ENCODE measurements at regions not wholly inside any gene's neighbourhood (a gene's known extent, or its start where the extent isn't known, plus 50 kb on each side); places are given as distances from the start of the nearest gene placed in this dataset.

DNA sequence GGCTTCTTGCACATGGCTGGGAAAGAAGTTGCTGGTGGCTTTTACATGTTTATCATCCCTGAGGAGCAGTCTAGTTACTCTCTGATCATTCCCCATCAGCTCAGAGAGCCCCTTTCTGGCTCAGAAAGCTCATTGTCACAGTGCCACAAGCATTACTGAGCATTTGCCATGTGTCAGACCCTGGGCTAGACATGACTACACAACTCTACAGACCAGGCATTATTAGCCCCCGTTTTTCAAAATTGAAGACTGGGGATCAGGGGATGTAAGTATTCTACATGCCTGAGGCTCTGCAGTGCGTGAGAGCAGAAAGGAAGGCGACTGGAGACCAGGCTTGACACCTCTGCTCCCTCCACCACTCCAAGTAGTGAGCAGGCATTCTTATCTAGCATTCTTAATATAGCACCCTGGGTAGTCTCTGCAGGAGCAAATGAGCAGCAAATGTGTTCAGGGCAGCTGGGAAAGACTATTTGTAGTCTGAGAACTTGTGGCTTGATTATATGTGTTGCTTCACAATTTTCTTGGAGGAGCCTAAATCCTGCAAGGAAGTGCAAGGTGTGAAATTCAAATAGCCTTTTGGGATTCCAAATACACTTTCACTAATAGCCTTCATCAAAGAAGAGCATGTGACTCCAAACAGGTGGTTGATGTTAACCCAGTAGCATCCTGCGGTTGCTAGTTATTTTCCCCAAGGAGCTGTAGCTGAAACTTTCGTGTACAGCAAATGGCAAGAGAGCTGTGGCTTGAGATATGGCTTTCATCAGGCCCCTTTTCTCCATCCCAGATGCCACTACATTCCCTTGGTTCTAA lies 143.2 kb downstream of the DDX1 start:
- no peak for DNase-seq (ENCODE audit: low spot score)

DNA sequence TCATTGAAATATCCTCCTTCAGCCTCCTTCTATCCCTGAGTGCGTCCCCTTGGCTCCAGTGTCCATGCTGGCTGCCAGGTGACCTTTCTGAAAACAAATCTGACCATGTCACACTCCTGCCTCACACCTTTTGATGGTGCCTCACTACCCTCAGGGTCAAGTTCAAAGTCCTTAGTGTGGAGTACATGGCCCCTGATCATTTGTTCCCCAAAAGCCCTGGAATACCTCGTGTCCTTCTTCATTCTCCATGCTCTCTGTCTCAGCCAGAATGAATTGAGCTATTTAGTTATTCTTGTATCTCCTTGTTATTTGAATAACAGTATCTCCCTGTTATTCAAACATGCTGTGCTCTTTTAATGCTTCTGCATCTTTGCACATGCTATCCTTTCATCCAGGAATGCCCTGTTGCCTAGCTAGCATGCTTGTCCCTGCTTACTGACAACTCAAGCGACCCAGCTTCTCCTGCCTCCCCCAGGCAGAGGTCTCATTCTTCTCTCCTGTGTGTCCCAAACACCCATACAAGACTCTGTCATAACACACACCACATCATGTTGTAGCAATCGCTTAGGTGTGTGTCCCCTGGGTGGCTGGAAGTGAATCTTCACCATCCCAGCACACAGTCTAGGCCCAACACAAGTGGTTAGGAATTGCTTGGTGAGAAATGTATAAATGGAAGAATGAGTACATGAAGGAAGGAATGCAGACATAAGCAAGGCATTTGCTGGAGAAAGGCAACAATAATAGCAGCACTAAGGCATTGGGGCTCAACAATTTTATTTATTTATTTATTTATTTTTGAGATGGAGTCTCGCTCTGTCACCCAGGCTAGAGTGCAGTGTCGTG lies 144.0 kb downstream of the DDX1 start:
- DNase-seq (ENCODE audit: low spot score), result no peak

DNA sequence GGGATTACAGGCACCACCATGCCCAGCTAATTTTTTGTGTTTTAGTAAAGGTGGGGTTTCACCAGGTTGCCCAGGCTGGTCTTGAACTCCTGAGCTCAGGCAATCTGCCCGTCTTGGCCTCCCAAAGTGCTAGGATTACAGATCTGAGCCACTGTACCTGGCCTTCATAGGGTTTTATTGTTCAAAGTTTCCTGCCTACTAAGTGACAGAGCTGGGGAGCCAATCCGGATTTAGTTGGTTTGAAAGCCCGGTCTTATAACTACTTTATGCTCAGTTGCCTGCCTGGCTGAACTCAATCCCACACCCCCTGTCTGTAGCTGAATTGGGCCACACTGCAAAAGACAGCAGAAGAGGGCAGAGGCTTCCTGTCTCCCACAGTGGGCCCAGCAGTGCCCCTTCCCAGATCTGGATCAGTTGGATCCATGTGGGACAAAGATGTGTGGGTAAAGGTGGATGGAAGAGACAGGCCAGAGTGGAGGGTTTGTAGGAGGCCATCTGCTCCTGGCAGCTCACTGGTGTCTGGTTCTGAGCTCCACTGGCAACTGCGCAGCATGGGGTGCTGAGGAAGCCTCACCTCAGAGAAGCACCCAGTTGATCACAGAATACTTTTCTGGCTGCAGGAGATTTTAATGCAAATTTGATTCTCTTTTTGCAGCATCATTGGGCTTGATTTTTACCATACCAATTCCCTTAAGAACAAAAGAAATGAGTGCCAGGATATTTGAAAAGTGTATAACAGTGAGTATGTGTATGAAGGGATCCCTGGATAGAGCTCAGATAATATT lies 144.9 kb downstream of the DDX1 start:
- no peak for DNase-seq (ENCODE audit: low spot score)

DNA sequence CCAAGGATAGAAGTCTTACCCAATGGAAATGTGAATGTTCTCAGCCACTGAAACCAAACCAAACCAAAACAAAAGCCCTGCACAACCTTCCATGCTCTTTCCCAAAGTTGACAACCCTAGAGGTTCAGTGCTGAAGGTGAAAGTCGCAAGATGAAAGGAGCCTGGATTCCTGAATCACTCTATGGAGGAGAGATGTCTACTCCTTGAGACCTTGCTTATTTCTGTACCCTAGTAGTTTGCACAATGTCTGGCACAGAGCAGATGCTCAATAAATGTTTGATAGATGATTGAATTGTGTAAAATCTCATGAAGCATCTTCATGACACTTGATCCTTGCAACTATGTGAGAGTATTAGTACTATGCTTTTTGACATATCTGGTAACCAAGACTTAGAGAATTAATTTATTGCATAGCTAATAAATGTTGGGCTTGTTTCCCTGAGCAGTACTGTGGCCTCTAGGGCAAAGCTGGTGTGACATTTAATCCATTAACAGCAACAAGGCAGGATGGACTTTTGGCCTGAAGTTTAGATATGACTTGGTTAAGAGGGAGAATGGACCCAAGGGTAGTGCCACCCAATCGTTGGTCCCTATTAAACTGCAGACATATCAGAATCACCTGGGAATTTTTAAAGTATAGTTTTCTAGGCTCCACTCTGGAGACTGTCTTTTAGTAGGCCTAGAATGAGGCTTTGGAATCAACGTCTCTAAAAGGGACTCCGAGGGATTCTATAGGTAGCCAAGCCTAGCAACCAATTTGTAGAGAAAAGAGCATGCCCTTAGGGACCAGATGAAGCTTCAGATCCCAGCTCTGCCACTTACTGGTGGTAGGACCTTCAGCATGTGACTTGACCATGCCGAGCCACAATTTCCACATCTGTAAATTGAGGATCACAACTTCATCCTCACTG lies 145.9 kb downstream of the DDX1 start:
- DNase-seq (ENCODE audit: low spot score), result no peak

DNA sequence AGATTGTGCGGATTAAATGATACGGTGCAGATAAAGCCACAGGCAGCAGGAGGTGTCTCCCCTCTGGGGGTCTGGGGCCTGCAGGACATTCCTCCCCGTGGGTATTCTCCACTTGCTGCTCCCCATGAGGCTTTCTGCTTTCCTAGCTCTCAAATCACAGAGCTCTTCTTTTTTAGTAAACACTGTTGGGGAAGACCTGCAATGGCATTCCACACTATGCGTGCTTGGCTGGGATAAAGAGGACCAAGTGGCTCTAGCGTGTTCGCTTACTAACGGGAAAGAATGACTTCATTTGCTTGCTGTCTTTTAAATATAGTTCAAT lies 146.5 kb downstream of the DDX1 start:
- DNase-seq (ENCODE audit: low spot score), result no peak

DNA sequence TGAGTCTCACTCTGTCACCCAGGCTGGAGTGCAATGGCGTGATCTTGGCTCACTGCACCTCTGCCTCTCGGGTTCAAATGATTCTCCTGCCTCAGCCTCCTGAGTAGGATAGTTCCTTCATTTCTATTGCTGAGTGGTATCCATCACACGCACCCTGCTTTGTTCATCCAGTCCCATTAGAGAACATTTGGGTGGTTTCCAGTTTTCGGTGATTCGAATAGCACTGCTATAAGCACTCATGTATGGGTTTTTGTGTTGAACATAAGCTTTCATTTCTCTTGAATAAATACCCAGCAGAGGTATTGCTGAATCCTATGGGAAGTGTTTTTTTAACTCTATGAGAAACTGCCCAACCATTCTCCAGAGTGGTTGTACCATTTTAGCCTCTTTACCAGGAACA lies 147.3 kb downstream of the DDX1 start:
- DNase-seq (ENCODE audit: low spot score), result no peak

DNA sequence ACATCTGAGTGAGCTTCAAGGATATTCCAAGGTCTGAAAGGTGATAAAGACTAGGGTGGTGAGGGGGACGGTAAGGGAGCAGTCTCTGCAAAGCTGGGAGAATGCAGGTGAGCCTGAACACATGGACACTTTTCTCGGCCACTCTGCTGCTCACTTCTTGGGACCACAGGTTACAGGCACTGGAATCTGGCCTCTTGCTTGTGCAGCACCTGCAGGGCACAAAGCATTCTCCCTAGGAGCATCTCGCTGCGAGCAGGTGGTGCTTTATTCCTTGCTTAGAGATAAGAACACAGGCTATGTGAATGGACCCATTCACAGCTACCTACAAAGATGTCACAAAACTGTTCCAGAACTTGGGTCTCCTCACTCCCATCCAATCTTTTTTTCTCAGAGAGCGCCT lies 153.2 kb downstream of the DDX1 start:
- no peak for DNase-seq (ENCODE audit: low spot score)

DNA sequence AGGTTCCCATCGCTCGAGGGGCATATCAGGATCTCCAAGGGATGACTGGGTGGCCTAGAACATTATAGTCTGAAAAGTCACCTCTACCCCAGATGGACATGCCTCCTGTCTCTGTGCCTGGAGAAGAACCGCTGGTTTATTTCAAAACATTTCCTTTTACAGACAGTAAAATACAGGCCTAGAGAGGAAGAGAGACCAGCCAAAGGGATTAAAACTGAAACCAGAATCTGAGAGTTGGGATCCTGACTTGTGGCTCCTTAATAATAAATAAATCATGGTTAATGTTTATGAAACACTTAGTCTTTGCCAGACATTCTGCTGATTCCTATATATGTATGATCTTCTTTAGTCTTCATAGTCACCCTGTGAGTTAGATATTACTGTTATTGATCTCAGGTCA lies 153.7 kb downstream of the DDX1 start:
- DNase-seq (ENCODE audit: low spot score), result no peak

DNA sequence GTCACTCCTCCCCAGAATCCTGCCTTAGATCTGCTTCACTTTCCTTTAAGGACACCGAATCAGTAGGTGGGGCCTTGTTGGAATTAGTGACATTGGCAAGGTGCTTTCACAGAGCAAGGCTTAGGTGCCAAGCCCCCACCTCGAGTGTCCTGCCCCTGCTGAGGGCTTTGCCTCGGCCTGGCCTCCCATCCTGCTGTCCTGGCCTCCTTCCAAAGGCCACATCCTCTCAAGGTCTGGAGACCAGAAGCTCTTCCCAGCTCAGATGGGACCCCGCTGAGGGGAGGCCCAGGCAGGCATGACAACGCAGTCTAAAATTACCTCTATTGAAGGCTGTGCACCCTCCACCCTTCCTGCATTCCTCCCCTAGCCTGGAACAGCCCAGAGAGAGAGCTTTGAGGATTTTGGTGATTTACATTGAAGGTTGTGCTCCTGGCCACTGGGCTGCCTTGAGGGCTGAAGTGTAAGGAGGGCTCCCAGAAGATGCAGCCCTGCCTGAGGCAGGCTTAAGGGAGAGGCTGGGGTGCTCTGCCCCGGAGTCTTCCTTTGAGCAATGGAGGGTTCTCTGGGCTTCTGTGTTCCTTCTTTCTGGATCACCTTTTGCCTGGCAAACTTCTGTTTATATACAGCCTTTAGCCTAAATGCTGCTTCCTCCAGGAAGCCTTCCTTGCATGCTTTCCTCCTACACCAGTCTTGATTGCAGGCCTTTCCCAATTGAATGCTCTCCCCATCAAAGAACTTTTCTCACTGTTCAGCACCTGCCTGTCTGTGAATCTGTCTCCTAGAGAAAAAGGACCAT lies 154.4 kb downstream of the DDX1 start:
- no peak for DNase-seq (ENCODE audit: low spot score)

DNA sequence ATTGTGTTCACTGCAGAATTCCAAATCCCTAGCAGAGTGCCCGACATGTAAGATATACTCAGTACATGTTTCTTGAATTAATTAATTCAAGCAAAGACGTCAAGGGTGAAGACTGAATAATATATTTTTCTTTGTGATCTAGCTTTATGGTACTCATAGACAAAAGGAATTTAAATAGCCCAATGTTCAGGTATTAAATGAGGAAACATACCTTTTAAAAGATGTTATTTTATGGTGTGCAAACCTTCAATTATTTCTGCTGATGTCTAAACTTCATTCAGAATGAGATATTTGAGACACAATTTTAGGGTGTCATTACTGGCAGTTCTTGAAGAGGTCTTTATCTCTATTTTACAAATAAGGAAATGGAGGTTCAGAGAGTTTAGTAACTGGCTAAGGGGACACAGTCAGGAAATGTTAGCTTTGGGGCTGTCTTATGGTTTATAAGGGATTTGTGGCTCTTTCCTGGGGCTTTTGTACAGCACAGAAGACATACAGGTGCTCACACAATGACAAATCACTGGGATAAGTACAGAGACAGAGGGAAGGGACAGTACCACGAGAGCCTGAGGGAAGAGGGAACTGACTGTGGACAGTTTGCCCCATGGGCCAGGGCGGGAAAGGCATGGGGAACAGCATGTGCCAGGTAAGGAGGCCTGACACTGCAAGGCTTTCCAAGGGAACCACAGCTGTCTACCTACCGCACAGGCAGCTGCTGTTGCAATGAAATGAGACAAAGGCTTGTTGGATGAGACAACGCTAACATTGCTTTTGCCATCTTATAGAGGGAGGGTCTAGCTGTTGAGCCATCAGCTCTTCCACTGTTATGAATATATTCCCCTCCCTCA lies 155.3 kb downstream of the DDX1 start:
- DNase-seq (ENCODE audit: low spot score), result no peak

DNA sequence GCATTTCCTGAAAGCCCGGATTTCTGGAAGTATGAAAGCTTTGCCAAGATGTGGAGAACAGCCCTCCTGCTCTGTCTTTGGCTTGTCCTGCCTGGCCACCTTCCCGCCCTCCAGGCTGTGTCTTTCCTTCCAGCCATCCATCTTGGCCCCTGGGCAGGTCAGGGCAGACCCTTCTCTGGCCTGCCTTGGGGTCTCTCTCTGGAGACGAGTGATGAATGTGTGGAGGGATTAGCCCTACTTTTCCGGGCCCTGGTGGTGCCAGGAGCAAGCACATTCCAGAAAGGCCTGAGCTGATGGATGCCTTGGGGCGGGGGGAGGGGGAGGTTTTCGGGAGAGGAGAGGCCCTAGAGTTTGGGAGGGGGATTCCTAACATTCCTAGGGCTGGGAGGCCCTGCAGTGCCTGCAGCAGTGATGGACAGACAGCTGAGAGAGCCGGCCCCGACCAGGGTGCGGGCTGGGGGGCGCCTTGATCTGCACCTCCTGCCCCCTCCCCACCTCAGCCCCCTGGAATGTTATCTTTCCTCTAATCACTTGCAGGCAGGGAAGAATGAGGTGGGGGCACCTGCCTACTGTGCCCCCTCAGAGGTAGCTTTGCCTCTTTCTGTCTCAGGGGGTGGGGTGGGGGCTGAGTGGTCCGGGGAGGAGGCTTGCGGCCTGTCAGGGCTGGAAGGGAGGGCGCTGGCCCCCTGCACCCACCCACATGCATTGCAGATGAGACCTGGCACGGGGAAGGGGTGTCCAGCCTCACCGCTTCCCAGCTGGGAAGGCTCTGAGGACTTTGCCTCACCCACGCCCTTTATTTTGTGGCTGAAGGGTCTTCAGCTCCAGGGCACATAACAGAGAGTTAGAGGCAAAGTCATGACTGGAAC lies 156.2 kb downstream of the DDX1 start:
- DNase-seq (ENCODE audit: low spot score), result no peak

DNA sequence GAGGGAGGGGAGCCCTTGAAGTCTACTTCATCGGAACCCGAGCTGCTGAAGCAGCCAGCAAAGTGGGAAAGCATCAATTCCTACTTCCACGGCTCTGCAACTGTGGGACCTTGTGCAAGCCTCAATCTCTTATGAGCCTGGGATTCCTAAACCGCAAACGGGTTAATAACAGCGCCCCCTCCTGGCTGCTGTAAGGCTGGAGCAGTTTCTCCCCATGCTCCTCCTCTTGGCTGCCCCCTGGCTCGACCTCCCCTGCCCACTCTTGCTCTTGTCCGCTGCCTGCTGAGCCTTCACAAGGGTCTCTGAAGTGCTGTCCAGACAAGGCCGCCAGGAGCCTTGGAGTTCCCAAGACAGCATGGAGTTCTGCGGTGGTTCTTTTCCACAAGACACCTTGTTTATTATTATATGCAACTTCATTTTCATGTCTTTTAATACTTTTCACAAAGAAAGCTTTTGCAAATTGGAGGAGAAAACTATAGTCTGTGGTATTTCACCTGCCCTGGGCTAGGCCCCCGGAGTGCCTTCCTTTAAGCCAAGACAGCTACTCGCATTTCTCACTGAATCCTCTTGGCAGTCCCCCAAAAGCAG lies 157.2 kb downstream of the DDX1 start:
- DNase-seq (ENCODE audit: low spot score), result no peak

DNA sequence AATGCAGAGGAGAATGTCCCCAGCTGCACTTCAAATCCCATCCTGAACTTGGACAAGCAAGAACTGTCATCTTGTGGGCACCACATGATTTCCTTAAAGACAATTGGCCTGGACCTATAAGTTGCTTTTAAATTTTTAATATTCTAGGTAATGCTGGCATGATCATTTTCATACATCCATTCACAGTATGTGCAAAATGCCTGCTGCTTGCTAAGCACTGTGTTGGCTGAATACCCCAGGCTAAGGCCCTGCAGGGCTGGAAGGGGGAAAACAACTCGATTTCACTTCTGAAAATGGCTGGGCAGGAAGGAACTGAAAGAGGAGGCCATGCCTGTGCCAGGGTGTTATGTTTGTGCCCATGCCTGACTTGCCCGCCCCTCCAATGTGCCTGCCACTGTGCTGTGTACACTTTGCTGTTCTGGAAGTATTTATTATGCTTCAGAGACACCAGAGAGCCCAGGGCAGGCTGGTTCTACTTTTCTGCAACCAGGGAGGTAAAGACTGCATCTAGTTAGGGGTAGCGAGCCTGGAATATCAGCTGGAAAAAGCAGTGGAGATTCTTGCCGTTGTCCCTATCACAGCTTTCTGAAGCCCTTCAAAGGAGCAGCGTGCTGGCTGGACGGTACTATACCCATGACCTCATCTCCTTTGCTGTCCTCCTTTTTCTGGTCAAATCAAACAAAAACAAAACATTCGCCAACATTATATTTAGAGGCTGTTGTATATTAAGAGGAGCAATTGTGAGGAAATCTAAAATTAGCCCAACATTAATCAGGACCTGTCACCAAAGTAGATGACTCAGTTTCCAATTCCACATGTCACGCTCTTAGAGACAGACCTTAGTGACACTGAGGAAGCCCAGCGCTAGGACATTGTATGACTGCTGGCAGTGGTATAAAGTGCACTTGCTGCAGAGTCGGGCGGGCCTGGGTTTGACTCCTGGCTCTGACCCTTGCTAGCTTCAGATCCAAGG lies 158.1 kb downstream of the DDX1 start:
- no peak for DNase-seq (ENCODE audit: low spot score)

DNA sequence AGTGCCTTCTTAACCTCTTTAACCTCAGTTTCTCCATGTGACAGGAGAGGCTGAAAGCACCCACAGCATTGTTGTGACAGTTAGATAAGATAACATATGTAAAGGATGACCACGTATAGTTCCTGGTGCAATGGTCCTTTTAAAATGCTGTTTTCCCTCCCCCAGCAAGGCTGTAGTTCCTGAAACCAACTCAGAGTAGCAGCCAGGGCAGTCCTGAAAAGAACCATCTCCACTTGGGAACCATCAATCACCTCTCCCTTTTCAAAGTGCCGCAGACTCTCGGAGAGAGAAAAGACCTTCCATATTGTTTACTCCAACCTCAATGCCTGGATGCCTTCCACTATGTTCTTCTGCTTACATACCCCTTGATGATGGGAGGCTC lies 158.8 kb downstream of the DDX1 start:
- DNase-seq (ENCODE audit: low spot score), result no peak

DNA sequence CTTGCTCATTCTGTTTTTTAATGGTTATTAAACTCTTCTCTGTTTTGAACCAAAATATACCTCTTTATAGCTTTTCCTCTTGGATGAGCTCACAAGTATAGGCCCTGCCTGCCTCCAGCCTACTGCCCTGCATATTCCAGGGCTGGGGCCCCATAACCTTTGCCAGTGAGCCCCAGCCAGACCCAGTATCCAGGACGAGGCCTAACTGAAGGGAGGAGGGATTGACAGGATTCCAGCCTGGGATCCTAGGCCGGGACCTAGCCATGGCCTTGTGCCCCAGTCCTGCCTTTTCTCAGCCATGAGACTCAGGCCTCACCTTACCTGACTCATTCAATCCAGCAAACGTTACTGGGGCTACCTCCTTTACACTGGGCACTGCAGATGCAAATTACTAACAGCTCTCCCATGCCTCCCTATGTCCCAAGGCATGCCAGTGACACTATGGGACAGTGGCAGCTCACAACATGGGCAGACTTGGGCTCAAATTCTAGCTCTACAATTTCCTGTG lies 159.2 kb downstream of the DDX1 start:
- no peak for DNase-seq (ENCODE audit: low spot score)

DNA sequence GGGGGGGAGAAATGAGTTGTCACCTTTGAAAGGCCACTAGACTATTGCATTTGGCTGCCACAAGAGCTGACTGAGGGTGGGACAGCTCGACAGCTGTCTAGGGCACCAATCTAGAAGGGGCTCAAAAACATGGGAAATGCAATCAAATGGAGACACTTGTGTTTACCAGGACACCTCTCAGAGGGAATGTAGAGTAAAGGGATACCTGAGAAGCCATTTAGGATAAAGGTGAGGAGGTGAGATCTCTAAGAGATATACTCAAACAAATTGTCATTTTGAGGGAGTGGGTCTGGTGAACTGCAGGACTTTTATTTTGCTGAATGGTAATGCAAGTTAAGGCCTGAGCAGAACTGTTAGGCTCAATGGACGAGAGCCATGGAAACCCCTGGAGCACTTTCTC lies 159.8 kb downstream of the DDX1 start:
- no peak for DNase-seq (ENCODE audit: low spot score)

DNA sequence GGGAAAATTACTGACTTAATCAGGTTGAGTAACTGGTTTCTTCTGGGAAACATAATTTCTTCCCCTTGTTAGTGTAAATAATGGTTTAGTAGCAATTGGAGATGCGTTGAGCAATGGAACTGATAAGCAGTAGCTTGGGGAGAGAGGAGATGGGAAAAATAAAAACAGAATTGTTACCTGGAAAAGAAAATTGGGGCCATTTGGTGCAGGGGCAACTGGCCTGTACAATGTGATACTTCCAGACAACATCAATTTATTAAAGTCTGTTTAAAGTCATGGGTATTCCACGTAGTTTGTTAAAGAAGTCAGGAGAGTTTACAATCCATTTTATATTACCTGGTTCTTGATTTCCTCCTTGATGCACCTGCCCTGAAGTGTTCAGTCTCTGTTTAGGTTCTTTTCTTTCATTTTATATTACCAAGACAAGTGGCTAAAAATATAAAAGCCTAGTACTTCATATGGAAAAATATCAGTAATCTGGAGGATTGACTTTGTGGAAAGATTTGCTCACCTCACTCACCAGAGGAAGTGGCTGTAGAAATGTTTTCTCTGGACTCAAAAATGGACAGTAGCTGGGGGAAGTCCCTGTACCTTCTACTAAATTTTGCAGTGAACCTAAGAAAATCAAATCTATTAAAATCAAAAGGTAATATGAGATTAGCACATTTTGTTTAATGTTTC lies 161.0 kb downstream of the DDX1 start:
- no peak for DNase-seq (ENCODE audit: low spot score)
